ENCODE measurements at regions not wholly inside any gene's neighbourhood (a gene's known extent, or its start where the extent isn't known, plus 50 kb on each side); places are given as distances from the start of the nearest gene placed in this dataset.

GRCh38 chr20:51156041-51156982, 133.4 kb upstream of the KCNG1 start:
- DNase-seq (ENCODE audit: low spot score), result no peak

GRCh38 chr20:51154708-51155690, 132.1 kb upstream of the KCNG1 start:
- DNase-seq (ENCODE audit: low spot score), result no peak

GRCh38 chr20:51153867-51154707, 131.2 kb upstream of the KCNG1 start:
- DNase-seq (ENCODE audit: low spot score), result no peak

GRCh38 chr20:51148941-51149340, 126.0 kb upstream of the KCNG1 start:
- DNase-seq (ENCODE audit: low spot score), result no peak

DNA sequence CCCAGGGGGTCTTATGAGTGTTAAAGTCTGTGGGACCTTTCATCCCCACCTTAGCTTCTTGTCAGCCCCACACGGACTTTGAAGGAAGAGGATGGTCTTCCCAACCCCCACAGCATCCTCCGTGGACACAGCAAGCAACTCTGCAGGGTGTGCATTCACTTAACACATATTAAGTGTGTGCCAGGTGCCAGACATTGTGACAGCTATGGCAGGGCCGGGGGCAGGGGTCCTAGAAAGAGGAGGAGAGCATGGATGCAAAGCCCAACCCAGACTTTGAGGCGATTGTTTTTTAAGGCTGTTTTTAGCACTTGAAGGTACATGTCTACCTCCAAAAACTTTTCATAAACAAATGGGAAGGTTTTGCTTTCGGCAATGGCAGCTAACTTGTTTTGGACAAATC, 121.6 kb upstream of the KCNG1 start:
- no peak for DNase-seq (ENCODE audit: low spot score)

DNA sequence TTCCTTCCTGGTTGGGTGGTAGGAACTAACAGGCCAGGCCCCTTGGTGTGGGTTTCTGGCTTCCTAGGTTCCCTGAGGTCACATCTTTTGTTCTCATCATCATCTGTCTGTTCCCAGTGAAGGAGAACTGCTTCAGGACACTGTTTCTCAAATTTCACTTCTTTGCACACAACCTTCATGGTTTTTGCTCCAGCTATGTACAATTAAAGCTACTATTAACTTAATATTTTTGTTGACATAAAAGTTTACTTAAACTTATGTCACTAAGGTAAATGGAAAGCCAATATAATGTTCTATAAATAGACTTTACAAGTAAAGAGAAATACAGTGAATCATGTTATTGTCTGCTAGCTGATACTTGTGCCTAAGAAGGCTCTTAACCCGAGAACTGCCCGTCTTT, 120.7 kb upstream of the KCNG1 start:
- no peak for DNase-seq (ENCODE audit: low spot score)

DNA sequence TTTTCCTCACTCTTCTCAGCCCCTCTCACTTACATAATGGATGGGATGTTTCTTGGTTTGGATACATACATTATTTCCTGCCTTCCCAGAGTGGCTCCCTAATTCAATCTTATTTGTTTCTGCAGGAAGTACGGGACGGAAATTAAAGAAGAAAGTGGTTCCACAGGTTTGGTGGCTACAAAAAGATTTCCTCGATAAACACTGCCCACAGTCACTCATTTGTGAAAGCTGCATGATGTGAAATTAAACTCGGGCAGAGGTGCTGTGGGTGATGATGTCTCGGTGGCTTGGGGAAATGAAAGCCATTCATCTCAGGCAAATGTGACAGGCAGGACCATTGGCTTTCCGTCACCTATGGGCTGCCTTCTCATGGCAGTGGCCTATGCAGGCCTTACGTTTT, 119.5 kb upstream of the KCNG1 start:
- DNase-seq (ENCODE audit: low spot score), result no peak

DNA sequence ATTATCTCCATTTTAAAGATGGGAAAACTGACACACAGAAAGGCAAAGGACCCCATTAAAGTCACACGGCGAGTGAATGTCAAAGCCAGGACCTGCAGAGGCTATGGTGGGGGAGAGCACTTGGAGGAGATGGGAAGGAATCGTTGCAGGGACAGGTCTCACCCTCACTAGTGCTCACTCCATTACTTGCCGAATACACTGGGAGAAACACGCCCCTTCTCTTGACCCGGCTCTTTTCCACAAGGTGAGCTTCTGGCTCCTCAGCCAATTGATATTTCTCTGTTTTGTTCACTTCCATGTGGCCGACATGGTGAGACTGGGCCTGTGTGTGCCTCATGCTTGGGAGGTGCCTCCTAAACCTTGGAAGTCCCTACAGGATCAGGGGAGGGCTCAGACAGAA, 117.8 kb upstream of the KCNG1 start:
- DNase-seq (ENCODE audit: low spot score), result no peak

GRCh38 chr20:51139891-51140290, 117.0 kb upstream of the KCNG1 start:
- no peak for DNase-seq (ENCODE audit: low spot score)

GRCh38 chr20:51138576-51138975, 115.7 kb upstream of the KCNG1 start:
- no peak for DNase-seq (ENCODE audit: low spot score)

DNA sequence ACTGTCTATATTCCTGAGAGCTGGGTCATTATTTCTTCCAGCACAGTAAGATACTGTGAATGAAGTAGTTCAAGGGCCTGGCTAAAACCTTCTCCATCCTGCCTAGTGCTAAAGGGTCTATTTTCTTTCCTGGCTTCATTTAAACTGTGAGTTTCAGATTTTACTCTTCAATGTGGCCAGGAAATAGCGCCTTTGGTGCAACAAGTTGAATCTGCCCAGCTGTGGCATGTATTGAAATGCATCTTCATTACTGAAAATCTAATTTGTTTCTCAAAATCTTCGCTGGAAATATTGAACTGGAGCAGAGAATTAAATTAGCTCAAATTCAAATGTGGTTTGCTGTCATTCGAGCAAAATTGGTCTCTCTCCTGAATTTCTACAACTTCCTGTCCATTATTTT, 114.6 kb upstream of the KCNG1 start:
- DNase-seq (ENCODE audit: low spot score), result no peak

DNA sequence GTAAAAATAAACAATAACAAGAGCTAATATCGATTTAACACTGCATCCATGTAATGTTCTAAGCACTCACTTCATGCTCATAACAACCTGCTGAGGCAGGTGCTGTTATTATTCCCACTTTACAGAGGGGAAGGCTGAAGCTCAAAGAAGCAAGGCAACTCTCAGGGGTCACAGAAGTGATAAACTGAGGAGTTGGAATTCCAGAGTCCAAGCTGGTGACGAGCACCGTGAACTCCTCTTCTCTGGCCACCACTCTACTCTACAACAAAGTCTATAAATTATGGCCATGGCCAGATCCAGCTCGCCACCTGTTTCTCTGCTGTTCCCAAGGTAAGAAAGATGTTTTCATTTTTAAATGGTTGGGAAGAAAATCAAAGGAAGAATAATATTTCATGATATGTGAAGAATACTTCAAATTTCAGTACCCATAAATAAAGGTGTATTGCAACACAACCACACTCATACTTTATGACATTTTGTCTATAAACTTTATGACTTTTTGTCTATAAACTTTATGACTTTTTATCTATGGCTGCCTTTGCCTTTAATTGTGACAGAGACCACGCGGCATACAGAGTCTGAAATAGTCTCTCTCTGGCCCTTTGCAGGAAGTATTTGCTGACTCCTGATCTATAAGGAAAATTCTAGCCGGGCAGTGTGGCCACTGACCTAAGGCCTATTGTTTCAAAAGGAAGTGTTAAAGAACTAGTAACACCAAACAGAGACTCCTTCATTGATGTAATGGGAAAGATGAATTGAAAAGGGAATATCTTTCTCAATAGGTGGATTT, 113.2 kb upstream of the KCNG1 start:
- DNase-seq (ENCODE audit: low spot score), result no peak

GRCh38 chr20:51134405-51134804, 111.5 kb upstream of the KCNG1 start:
- no peak for DNase-seq (ENCODE audit: low spot score)

GRCh38 chr20:51132279-51132678, 109.4 kb upstream of the KCNG1 start:
- no peak for DNase-seq (ENCODE audit: low spot score)

DNA sequence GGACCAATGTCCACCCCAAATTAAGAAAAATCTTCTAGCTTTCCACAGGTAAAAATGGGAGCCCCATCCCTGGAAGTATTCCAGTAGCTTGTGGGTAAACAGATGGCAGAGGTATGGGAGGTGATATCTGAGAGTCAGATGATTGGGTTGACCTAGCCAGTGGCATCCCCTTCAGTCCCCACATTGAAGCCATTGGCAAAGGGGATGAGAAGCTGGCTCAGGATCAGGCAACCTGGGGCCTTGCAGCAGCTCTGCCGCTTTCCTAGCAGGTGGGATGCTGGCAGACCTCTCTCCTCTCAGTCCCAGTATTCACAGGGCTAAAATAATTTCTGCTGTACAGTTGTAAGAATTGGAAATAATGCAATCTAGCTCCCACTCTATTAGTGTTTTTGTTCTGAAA, 108.9 kb upstream of the KCNG1 start:
- no peak for DNase-seq (ENCODE audit: low spot score)

DNA sequence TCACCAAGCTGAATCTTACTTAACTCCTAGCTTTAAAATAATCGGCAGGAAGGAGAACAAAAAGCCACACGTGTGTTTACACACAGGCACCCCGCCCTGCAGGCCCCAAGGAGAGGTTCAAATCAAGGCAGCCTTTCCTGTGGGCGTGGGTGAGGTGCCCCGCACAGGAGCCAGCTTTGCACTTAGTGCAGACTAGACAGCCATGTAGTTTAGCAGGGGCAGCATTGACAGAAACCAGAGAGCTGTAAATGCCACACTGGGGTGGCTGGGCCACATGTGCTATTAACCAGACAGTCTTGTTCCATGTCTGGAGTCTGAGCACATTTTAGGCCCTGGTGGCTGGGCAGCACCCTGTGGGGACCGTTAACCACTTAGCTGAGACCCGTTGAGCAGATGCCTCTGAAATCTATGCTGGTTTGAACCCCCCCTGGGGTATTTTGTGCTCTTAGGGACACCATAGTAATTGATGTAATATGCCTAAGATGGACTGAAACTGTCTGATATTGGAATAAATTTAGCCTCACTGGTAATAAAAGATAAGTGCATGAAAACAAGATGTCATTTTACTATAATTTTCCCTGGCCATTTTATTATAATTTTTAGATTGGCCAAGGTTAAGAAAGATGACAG, 106.4 kb upstream of the KCNG1 start:
- no peak for DNase-seq (ENCODE audit: low spot score)

- DNase-seq (ENCODE audit: low spot score), result no peak
Observed at GRCh38 chr20:51128198-51128597, 105.3 kb upstream of the KCNG1 start.

DNA sequence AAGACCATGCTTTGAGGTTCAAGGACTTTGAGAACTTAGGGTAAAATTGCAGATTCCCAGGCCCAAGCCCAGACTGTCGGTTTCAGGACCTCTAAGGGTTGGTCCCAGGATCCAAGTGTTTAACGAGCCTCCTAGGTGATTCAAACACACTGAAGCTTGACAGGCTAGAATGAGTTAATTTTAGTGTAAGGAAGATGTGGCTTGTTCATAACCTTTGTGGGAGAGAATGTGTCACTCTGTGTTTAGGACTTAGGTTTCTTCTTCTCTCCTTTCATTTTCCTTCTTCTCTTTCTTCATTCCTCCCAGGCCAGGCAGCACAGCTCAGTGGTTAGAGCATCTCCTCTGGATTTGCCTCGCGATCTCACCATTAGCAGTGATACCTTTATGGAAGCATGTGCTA, 104.8 kb upstream of the KCNG1 start:
- DNase-seq (ENCODE audit: low spot score), result no peak

DNA sequence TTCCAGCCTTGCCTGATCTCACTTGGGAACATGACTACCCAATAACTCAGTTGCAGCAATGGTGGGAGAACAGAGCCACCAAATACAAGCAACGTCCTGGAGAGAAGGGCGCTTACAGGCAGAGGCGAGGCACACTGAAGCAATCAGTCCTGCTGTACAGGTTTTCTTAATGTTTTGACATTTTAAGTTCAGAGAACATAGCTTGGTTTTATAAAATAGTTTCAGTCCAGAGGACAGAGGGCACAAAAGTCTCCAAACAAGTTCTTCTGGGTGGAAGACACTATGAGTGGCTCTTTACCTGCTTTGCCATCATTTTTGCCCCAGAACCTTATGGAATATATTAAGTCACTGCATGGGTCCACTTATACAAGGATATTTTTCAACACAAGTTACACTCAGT, 103.4 kb upstream of the KCNG1 start:
- DNase-seq (ENCODE audit: low spot score), result no peak

- no peak for DNase-seq (ENCODE audit: low spot score)
Observed at GRCh38 chr20:51125780-51126179, 102.9 kb upstream of the KCNG1 start.

DNA sequence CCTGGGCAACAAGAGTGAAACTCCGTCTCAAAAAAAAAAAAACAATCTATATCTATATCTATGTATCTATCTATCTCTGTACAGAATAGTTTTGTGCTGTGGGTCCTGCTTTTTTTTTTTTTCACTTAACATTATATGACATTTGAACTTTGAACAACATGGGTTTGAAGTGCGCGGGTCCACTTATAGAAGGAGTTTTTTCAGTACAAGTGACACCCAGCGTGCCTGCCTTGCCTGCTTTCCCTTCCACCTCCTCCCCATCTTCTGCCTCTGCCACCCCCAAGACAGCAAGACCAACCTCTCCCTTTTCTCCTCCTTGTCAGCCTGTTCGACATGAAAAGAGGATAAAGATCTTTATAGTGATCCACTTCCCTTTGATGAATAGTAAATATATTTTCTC, 102.2 kb upstream of the KCNG1 start:
- no peak for DNase-seq (ENCODE audit: low spot score)
